CD4-positive, alpha-beta T cell (primary cell): ENCODE measurements at regions not wholly inside any gene's neighbourhood (a gene's known extent, or its start where the extent isn't known, plus 50 kb on each side); places are given as distances from the start of the nearest gene placed in this dataset.

ENCODE experiments used
- ATAC-seq: fragments of 200-7000 bp; cut with Tn5 transposase; one replicate; pipeline ENCODE4 v1.10.0; 2022; ENCODE audit warnings: mild to moderate bottlenecking; ENCODE audit not compliant: poor library complexity
- CTCF ChIA-PET: fragments of 350-600 bp; sonication (Branson Sonifier 250); formaldehyde crosslinking; loops from one replicate; lab custom pipeline; 2021; ENCODE audit warnings: antibody characterized with exemption, inconsistent platforms; lab: Charles Lee
- POLR2A ChIA-PET: fragments of 350-600 bp; sonication (Branson Sonifier 250); formaldehyde crosslinking; loops from one replicate; lab custom pipeline; 2021; ENCODE audit warnings: antibody characterized with exemption, inconsistent platforms; lab: Charles Lee
- DNase-seq, 14 experiments: peaks; one replicate each; pipeline ENCODE4 v3.0.0-alpha.2; 2013 to 2020; ENCODE audit warnings: mixed read lengths in 2 of 14
- H3K27ac ChIP-seq, 2 donors: one replicate each; pipeline versions ENCODE4 v1.5.1 to v1.7.0; 2013; ENCODE audit warnings: low read length in 2 of 2, low read depth in 1 of 2, mild to moderate bottlenecking in 1 of 2
- H3K27me3 ChIP-seq, 2 experiments: 1 replicate in 1 of 2; 2 replicates in 1 of 2; pipeline versions ENCODE4 v1.6.1 to v1.7.0; 2013; ENCODE audit warnings: low read length in 2 of 2, control low read depth in 1 of 2, mild to moderate bottlenecking in 1 of 2, moderate library complexity in 1 of 2; ENCODE audit not compliant: insufficient read depth in 2 of 2, control insufficient read depth in 1 of 2
- H3K36me3 ChIP-seq: one replicate; pipeline ENCODE4 v1.6.1; 2013; ENCODE audit warnings: low read length, control low read depth; ENCODE audit not compliant: insufficient read depth
- H3K4me1 ChIP-seq: one replicate; pipeline ENCODE4 v1.6.1; 2013; ENCODE audit warnings: low read length, control low read depth; ENCODE audit not compliant: insufficient read depth
- H3K4me3 ChIP-seq: one replicate; pipeline ENCODE4 v1.5.1; 2013; ENCODE audit warnings: mild to moderate bottlenecking, low read length, moderate library complexity
- H3K9me3 ChIP-seq, 2 experiments: 1 replicate in 1 of 2; 2 replicates in 1 of 2; pipeline versions ENCODE4 v1.6.1 to v1.7.0; 2013; ENCODE audit warnings: low read length in 2 of 2, mild to moderate bottlenecking in 2 of 2, control low read depth in 1 of 2, moderate library complexity in 1 of 2; ENCODE audit not compliant: control insufficient read depth in 1 of 2, insufficient read depth in 1 of 2
- H3K27ac Mint-ChIP-seq: one replicate; pipeline ENCODE4 v1.8.0; 2020; ENCODE audit warnings: mixed read lengths
- H3K27me3 Mint-ChIP-seq: one replicate; pipeline ENCODE4 v1.8.0; 2021; ENCODE audit warnings: mixed read lengths
- H3K36me3 Mint-ChIP-seq: one replicate; pipeline ENCODE4 v1.8.0; 2021; ENCODE audit warnings: low read depth, mixed read lengths
- H3K4me1 Mint-ChIP-seq: one replicate; pipeline ENCODE4 v1.8.0; 2021; ENCODE audit warnings: low read depth, mixed read lengths
- H3K4me3 Mint-ChIP-seq: one replicate; pipeline ENCODE4 v1.8.0; 2020; ENCODE audit warnings: mild to moderate bottlenecking, mixed read lengths
- H3K9me3 Mint-ChIP-seq: one replicate; pipeline ENCODE4 v1.8.0; 2020; ENCODE audit warnings: mixed read lengths
- intact Hi-C, 2 experiments: fragments of 100-400 bp; cut with DNase I in 1 of 2; cut with micrococcal nuclease in 1 of 2; formaldehyde crosslinking; loops; one replicate each; pipeline versions ENCODE4 v1.15.1 to v1.9.0; 2023 to 2025; cut with DNase I, micrococcal nuclease
- TF ChIP-seq, protein P1 (sequence below): fragments of 200-600 bp; IDR thresholded peaks from one replicate; pipeline ENCODE4 v1.8.0; 2022; ENCODE audit warnings: antibody characterized with exemption, mild to moderate bottlenecking

GRCh38 chr13:33509642-33510229 is 224.2 kb upstream of the STARD13 start:
- Histone ChIP-seq H3K4me3 (no peak overlapping the region), H3K4me1 (no peaks in the 10 kb centered on the region), H3K27ac (no peak overlapping the region), H3K36me3 (no peaks in the 10 kb centered on the region), H3K9me3 (no peaks in the 10 kb centered on the region), H3K27me3 (no peaks in the 10 kb centered on the region)
- TF ChIP-seq, protein P1, sequence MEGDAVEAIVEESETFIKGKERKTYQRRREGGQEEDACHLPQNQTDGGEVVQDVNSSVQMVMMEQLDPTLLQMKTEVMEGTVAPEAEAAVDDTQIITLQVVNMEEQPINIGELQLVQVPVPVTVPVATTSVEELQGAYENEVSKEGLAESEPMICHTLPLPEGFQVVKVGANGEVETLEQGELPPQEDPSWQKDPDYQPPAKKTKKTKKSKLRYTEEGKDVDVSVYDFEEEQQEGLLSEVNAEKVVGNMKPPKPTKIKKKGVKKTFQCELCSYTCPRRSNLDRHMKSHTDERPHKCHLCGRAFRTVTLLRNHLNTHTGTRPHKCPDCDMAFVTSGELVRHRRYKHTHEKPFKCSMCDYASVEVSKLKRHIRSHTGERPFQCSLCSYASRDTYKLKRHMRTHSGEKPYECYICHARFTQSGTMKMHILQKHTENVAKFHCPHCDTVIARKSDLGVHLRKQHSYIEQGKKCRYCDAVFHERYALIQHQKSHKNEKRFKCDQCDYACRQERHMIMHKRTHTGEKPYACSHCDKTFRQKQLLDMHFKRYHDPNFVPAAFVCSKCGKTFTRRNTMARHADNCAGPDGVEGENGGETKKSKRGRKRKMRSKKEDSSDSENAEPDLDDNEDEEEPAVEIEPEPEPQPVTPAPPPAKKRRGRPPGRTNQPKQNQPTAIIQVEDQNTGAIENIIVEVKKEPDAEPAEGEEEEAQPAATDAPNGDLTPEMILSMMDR = no peak
- no peaks in the 10 kb centered on the region for H3K4me1 Mint-ChIP-seq
- H3K9me3 Mint-ChIP-seq = peaks cover 2% of the 10 kb centered on the region
- intact Hi-C loops = no loop called here
- peaks cover 25% of the 10 kb centered on the region for H3K27me3 Mint-ChIP-seq
- no peak overlapping the region for H3K27ac Mint-ChIP-seq
- DNase-seq = no peak
- ChIA-PET CTCF (no interaction called here), POLR2A (no interaction called here)
- H3K36me3 Mint-ChIP-seq = no peaks in the 10 kb centered on the region
- ATAC-seq = no peak
- H3K4me3 Mint-ChIP-seq = no peak overlapping the region

- Histone ChIP-seq H3K36me3 (no peaks in the 10 kb centered on the region), H3K4me1 (no peaks in the 10 kb centered on the region), H3K27me3 (no peaks in the 10 kb centered on the region), H3K4me3 (no peak overlapping the region), H3K27ac (no peak overlapping the region), H3K9me3 (no peaks in the 10 kb centered on the region)
- ChIA-PET CTCF (interaction anchor here (1.4 kb wide), 1 partner anchor 15 kb away, joined by 3 read pairs; no protein-coding TSS in a partner anchor), POLR2A (no interaction called here)
- H3K4me3 Mint-ChIP-seq = no peak overlapping the region
- intact Hi-C loops = no loop called here
- no peak overlapping the region for H3K27ac Mint-ChIP-seq
- DNase-seq (no peak), ATAC-seq (no peak)
- H3K4me1 Mint-ChIP-seq = no peaks in the 10 kb centered on the region
- peaks cover 26% of the 10 kb centered on the region for H3K27me3 Mint-ChIP-seq
- TF ChIP-seq, protein P1 = no peak
- H3K9me3 Mint-ChIP-seq = peaks cover 2% of the 10 kb centered on the region
- no peaks in the 10 kb centered on the region for H3K36me3 Mint-ChIP-seq
These were observed 224.9 kb upstream of the STARD13 start for GRCh38 chr13:33510350-33510970.

- no peaks in the 10 kb centered on the region for H3K9me3 ChIP-seq
- Mint-ChIP-seq H3K9me3 (no peaks in the 10 kb centered on the region), H3K27me3 (peaks cover 20% of the 10 kb centered on the region), H3K4me1 (no peaks in the 10 kb centered on the region), H3K36me3 (no peaks in the 10 kb centered on the region), H3K27ac (no peak overlapping the region), H3K4me3 (no peak overlapping the region)
- H3K36me3 ChIP-seq = no peaks in the 10 kb centered on the region
- ChIA-PET POLR2A (no interaction called here), CTCF (interaction anchor here (0.6 kb wide), 1 partner anchor 32 kb away, joined by 3 read pairs; no protein-coding TSS in a partner anchor)
- DNase-seq = no peak
- TF ChIP-seq, protein P1 = no peak
- no peak for ATAC-seq
- no peak overlapping the region for H3K27ac ChIP-seq
- intact Hi-C loops = no loop called here
- H3K27me3 ChIP-seq = no peaks in the 10 kb centered on the region
- no peak overlapping the region for H3K4me3 ChIP-seq
- no peaks in the 10 kb centered on the region for H3K4me1 ChIP-seq
These were observed 227.5 kb upstream of the STARD13 start for GRCh38 chr13:33512880-33513554.
